Thymus (tissue), 11 donors: ENCODE measurements at regions not wholly inside any gene's neighbourhood (a gene's known extent, or its start where the extent isn't known, plus 50 kb on each side); places are given as distances from the start of the nearest gene placed in this dataset.

Source experiments
- DNase-seq, 9 donors: peaks; one replicate each; pipeline ENCODE4 v3.0.0-alpha.2; 2013; ENCODE audit warnings: low spot score in 9 of 9, low read depth in 6 of 9, missing footprints in 1 of 9
- H3K27ac ChIP-seq, 2 donors: one replicate each; pipeline ENCODE4 v1.5.1; 2013; ENCODE audit warnings: control low read depth in 1 of 2, low read depth in 1 of 2, low read length in 1 of 2, mild to moderate bottlenecking in 1 of 2, moderate library complexity in 1 of 2
- H3K27me3 ChIP-seq, 2 donors: one replicate each; pipeline ENCODE4 v1.5.1; 2013; ENCODE audit warnings: low read length in 1 of 2; ENCODE audit not compliant: control insufficient read depth in 2 of 2, insufficient read depth in 1 of 2
- H3K36me3 ChIP-seq, 2 donors: one replicate each; pipeline ENCODE4 v1.5.1; 2013; ENCODE audit warnings: low read length in 1 of 2, mild to moderate bottlenecking in 1 of 2, moderate library complexity in 1 of 2; ENCODE audit not compliant: control insufficient read depth in 2 of 2, insufficient read depth in 2 of 2
- H3K4me1 ChIP-seq, 2 donors: one replicate each; pipeline ENCODE4 v1.5.1; 2013; ENCODE audit warnings: low read length in 2 of 2; ENCODE audit not compliant: control insufficient read depth in 2 of 2, insufficient read depth in 2 of 2
- H3K4me3 ChIP-seq, 2 donors: one replicate each; pipeline ENCODE4 v1.5.1; 2013; ENCODE audit warnings: low read length in 2 of 2, control low read depth in 1 of 2, mild to moderate bottlenecking in 1 of 2
- H3K9me3 ChIP-seq, 2 donors: one replicate each; pipeline ENCODE4 v1.5.1; 2013; ENCODE audit warnings: low read length in 1 of 2, mild to moderate bottlenecking in 1 of 2; ENCODE audit not compliant: control insufficient read depth in 2 of 2, insufficient read depth in 1 of 2
- WGBS: extraction: QIAGEN DNeasy Blood & Tissue Kit; methylation state at CpG from one replicate; pipeline ENCODE4 v1.1.7; 2013; 5-methylcytosine and 5-hydroxymethylcytosine counted together
- donor health status: healthy.

GRCh38 chr3:76673171-76673570 lies 366.7 kb upstream of the ROBO2 start:
- Histone ChIP-seq H3K4me3 (no peak overlapping the region), H3K9me3 (no peaks in the 10 kb centered on the region), H3K36me3 (no peaks in the 10 kb centered on the region), H3K4me1 (no peaks in the 10 kb centered on the region), H3K27me3 (no peaks in the 10 kb centered on the region), H3K27ac (no peak overlapping the region)
- DNase-seq: no peak
- WGBS: 71% methylated on average over 4 of the region's 4 CpGs

GRCh38 chr3:76679541-76679940 lies 360.4 kb upstream of the ROBO2 start:
- Histone ChIP-seq H3K4me3 (no peak overlapping the region), H3K27me3 (no peaks in the 10 kb centered on the region), H3K27ac (no peak overlapping the region), H3K4me1 (no peaks in the 10 kb centered on the region), H3K36me3 (no peaks in the 10 kb centered on the region), H3K9me3 (no peaks in the 10 kb centered on the region)
- no peak for DNase-seq

- DNase-seq: no peak
- Histone ChIP-seq H3K4me3 (no peak overlapping the region), H3K9me3 (no peaks in the 10 kb centered on the region), H3K36me3 (no peaks in the 10 kb centered on the region), H3K27ac (no peak overlapping the region), H3K27me3 (no peaks in the 10 kb centered on the region), H3K4me1 (no peaks in the 10 kb centered on the region)
- WGBS: 88% methylated on average over 3 of the region's 3 CpGs
Observed at GRCh38 chr3:76683256-76683655, 356.6 kb upstream of the ROBO2 start.

DNA sequence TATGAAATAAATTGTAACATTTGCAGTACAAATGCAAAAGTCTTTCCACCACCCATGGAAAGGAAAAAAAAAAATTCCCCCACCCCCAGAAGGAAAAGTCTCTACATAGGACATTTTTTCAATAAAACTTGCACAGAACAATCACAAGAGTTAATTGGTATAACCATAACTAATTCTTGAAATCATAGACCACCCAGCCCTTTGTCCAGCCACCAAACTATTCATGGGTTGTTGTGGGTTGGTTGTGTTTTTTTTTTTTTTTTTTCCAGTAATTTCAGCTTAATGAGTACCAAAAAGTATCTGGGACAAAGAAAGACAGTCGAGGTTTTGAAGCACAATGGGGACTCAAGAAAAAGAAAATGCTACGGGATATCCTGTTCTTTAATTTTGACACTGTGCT lies 355.0 kb upstream of the ROBO2 start:
- 79% methylated on average over 2 of the region's 2 CpGs for WGBS
- Histone ChIP-seq H3K27ac (no peak overlapping the region), H3K4me3 (no peak overlapping the region), H3K9me3 (no peaks in the 10 kb centered on the region), H3K27me3 (no peaks in the 10 kb centered on the region), H3K4me1 (no peaks in the 10 kb centered on the region), H3K36me3 (no peaks in the 10 kb centered on the region)
- no peak for DNase-seq

GRCh38 chr3:76685858-76686257 lies 354.0 kb upstream of the ROBO2 start:
- WGBS: 52% methylated on average over 5 of the region's 5 CpGs
- H3K27ac ChIP-seq: no peak overlapping the region
- no peaks in the 10 kb centered on the region for H3K27me3 ChIP-seq
- H3K4me1 ChIP-seq: no peaks in the 10 kb centered on the region
- DNase-seq: no peak
- H3K36me3 ChIP-seq: no peaks in the 10 kb centered on the region
- H3K9me3 ChIP-seq: no peaks in the 10 kb centered on the region
- no peak overlapping the region for H3K4me3 ChIP-seq

GRCh38 chr3:76687019-76687418 lies 352.9 kb upstream of the ROBO2 start:
- H3K9me3 ChIP-seq: no peaks in the 10 kb centered on the region
- no peaks in the 10 kb centered on the region for H3K27me3 ChIP-seq
- no peak for DNase-seq
- 96% methylated on average over 3 of the region's 3 CpGs for WGBS
- no peaks in the 10 kb centered on the region for H3K4me1 ChIP-seq
- no peak overlapping the region for H3K27ac ChIP-seq
- H3K4me3 ChIP-seq: no peak overlapping the region
- no peaks in the 10 kb centered on the region for H3K36me3 ChIP-seq

DNA sequence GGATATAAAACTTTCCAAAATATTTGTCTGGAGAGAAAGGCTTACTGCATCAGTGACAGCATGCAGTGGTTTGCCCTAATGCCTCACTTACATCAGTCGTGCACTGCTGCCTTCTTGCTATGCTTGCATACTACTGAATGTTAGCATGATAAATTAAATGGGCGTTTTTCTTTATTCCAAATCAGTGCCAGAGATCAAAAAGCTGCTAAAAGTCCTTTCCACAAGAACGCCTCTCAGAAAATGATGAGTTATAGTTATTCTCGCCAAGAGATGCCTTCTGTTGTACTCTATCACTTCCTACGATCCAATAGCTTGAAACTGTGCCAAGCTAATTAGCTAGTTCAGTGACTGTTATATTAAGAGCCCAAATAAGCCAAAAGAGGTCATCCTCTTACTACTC lies 345.8 kb upstream of the ROBO2 start:
- H3K4me1 ChIP-seq: no peaks in the 10 kb centered on the region
- H3K4me3 ChIP-seq: no peak overlapping the region
- H3K27me3 ChIP-seq: no peaks in the 10 kb centered on the region
- WGBS: 86% methylated on average over 5 of the region's 5 CpGs
- no peaks in the 10 kb centered on the region for H3K36me3 ChIP-seq
- H3K9me3 ChIP-seq: no peaks in the 10 kb centered on the region
- DNase-seq: no peak
- no peak overlapping the region for H3K27ac ChIP-seq

GRCh38 chr3:76698136-76698706 lies 341.7 kb upstream of the ROBO2 start:
- no peak overlapping the region for H3K27ac ChIP-seq
- H3K36me3 ChIP-seq: no peaks in the 10 kb centered on the region
- H3K4me3 ChIP-seq: no peak overlapping the region
- no peaks in the 10 kb centered on the region for H3K4me1 ChIP-seq
- no peaks in the 10 kb centered on the region for H3K27me3 ChIP-seq
- WGBS: 78% methylated on average over 7 of the region's 7 CpGs
- no peak for DNase-seq
- no peaks in the 10 kb centered on the region for H3K9me3 ChIP-seq

DNA sequence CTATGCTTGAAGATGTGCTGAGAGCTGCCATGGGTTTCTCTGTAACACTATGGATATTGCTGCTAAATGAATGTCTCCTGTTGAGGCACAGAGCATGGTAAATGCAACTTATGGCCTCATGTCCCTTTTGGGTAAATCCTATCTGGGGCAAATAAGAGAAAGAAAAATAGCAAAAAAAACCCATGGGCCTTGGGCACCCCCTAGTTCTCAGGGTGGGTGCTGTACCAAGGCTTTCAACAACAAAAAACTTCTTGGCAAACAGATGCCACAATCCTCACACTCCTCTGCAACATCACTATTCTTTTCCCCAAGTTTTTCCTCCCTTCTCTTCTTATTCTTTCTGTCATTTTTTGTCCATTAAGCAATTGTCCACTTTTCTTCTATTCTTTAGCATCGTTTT lies 340.1 kb upstream of the ROBO2 start:
- Histone ChIP-seq H3K27ac (no peak overlapping the region), H3K4me3 (no peak overlapping the region), H3K9me3 (no peaks in the 10 kb centered on the region), H3K27me3 (no peaks in the 10 kb centered on the region), H3K4me1 (no peaks in the 10 kb centered on the region), H3K36me3 (no peaks in the 10 kb centered on the region)
- DNase-seq: no peak
- WGBS: 67% methylated on average over 1 of the region's 1 CpG

- 82% methylated on average over 3 of the region's 3 CpGs for WGBS
- Histone ChIP-seq H3K9me3 (no peaks in the 10 kb centered on the region), H3K4me1 (no peaks in the 10 kb centered on the region)
Observed at GRCh38 chr3:76700323-76700722, 339.6 kb upstream of the ROBO2 start.

More at GRCh38 chr3:76700323-76700722, 339.6 kb upstream of the ROBO2 start:
- H3K27ac ChIP-seq: no peak overlapping the region
- H3K36me3 ChIP-seq: no peaks in the 10 kb centered on the region
- DNase-seq: no peak
- no peak overlapping the region for H3K4me3 ChIP-seq
- H3K27me3 ChIP-seq: no peaks in the 10 kb centered on the region
